ENCODE measurements at regions not wholly inside any gene's neighbourhood (a gene's known extent, or its start where the extent isn't known, plus 50 kb on each side); places are given as distances from the start of the nearest gene placed in this dataset.

DNA sequence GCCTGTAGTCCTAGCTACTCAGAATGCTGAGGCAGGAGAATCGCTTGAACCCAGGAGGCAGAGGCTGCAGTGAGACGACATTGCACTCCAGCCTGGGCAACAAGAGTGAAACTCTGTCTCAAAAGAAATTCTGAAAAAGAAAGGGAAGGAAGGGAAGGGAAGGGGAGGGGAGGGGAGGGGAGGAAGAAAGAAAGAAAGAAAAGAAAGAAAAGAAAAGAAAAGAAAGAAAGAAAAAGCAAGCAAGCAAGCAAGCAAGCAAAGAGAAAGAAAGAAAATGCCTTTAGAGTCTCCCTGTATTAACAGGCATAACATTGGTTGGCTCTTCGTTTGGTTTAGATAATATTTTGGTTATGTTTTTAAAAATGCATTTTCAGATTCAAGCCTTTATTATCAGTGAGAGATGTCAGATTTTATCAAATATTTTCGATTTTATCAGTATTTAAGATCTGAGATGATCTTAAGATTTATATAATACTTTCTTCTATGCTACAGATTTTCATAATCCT is 281.1 kb downstream of the NPIPA8 start:
- DNase-seq (ENCODE audit: low read depth), result no peak

DNA sequence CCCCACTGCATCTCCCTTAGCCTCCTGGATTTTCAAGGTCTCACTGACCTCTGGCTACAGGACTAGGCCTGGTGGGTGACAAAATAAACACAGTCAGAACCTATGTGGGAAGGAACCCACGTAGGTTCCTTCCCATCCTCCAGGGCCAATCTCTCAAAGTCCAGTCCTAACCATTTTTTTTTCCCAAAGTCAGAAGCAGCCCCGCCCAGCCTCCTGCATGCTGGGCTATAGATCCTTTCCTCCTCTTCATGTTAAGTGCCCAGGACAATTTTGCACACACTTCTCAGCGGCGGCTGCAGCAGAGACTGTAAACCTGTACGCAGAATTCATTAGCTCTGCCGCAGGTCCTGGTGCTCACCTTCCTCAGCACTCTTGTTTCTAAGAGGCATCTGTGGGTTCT is 285.8 kb downstream of the NPIPA8 start:
- no peak for DNase-seq (ENCODE audit: low read depth)

DNA sequence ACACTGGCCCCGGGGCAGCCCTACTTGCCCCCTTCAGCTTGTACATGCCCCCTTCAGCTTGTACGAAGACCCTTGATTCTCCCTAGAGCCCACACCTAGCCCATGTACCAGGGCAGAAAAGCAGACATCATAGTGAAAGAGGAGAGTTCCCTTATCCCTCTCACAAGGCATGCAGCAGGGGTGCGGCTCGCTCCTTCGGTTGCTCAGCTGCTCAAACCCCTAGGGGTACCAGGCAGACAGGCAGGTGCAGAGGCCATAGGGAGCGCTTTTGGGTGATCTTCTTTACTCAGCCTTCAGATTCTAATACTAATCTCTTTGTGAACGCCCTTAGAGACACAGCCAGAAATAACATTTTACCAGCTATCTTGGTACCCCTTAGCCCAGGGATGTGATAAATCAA is 286.3 kb downstream of the NPIPA8 start:
- no peak for DNase-seq (ENCODE audit: low read depth)

DNA sequence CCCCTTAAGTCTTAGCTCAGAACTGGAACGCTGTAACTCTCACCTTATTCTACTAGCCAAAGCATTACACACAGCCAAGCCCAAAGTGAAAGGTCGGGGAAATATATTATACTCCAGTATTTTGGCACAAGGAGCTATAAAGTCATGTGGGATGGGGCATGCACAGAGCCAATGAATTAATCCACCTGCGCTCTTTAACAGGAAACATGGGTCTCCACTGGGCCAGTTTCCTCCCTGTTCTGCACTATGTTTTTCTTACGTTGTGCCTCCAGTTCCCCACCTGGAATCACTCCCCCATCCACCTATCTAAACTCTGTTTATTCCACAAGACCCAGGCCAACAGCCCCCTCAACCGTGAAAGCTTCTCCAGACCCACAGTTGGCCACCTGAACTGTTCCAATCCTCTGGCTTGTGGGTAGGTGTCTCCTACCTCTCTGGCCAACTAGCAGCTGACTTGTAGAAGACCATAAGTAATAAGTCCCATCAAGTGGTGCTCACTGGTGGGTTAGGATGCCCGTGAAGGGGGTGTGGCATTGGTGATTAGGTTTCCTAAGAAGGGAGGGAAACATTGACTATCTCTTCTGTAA is 286.9 kb downstream of the NPIPA8 start:
- no peak for DNase-seq (ENCODE audit: low read depth)

DNA sequence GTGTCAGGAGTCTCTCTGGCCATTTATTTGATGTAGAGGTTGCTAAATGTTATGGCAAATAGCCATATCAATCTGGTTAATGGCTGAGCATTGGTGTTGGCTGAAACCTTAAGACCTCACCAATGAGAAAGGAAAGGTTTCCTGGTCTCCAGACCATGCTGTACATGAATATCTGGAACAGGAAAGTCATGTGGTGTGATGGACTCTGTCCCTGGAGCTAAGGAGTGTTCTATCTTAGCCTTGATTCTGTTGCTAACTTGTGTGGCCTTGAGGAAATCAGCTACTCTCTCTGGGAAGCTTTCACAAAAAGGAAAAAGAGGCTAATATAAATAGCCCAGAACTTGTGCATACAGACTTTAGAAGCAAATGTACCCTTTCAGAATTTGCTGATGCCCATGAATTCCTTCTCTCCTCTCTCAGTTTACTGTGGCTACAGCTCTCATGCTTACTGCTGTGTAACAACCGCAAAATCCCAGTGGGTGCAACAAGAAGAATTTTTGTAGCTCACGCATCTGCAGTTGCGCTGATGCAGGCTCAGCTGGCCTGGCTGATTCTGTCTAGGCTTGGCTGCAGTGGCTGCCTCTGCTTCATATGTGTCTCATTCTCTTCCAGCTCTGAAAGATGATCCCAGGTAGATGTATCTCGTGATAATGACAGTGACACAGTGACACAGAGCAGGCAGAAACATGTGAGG is 287.5 kb downstream of the NPIPA8 start:
- no peak for DNase-seq (ENCODE audit: low read depth)

DNA sequence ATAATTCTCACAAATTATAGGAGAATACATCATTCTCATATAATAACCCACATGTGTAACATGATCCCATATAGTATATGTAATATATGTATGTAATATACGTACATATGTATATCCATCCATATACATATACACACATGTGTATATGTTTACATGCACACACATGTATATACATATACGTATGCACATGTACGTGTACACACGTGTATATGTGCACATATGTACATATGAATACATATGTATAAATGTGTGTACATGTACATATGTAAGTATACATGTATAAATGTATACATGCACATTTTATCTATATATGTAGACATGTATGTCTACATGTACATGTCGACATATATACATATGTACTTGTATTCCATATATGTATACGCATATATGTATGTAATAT is 288.8 kb downstream of the NPIPA8 start:
- DNase-seq (ENCODE audit: low read depth), result no peak

DNA sequence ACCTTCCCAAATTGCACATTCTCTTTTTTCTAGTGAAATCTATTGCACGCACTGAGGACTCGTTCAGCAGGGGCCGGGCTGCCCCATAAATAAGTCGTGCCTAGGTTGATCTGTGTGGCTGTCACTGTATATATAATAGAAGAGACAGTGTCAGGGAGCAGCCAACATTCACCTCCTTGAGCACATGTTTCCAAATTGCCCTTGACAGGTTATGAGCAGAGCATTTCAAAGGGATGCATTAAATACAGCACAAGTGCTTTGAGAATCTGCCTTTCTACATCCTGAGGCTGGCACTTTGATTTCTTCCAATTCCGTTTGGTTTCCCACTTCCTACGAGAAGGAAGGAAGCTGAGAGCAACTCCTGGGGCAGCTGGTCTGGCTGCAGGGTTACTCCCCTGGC is 291.2 kb downstream of the NPIPA8 start:
- no peak for DNase-seq (ENCODE audit: low read depth)

DNA sequence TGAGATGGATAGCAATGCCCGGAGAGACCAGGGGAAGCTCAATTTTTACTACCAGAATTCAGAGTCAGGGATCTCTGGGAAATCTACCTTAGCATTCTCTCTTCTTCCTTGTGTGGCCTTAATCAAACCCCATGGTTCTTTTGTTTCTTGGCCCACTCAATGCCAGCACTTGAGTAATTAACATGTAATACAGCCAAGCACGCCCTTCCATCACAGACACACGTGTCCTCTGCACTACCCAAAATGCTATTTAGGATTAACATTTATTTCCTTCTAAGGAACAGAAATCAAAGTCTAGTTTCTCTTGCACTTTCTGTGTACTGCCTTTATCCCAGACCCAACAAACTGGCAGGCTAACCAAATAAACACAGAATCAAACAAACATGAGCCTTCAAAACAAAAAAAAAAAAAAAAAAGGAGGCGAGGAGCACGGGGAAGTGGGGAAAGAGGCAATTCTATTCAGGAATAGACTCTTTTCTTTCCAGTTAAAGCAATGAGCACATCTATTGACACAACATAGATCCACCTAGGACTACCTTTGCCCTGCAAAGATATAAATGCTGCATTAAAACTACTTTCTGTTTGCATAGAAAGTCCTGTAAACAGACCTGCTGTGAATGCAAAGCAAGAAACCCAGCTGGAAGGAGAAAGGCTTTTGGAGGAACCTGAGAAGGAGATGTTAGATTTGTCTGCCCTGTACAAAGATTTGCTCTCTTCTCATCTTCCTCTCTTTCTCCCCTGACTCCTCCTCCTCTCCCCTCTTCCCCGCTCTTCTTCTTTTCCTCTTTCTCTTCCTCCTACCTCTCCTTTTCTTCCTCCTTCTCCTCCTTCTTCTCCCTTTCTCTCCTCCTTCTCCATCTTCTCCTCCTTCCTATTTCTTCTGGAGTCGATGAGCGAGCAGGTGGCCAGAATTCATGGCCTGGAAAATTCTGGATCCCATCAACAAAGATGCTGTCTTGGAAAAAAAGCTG is 294.4 kb downstream of the NPIPA8 start:
- DNase-seq (ENCODE audit: low read depth), result no peak

DNA sequence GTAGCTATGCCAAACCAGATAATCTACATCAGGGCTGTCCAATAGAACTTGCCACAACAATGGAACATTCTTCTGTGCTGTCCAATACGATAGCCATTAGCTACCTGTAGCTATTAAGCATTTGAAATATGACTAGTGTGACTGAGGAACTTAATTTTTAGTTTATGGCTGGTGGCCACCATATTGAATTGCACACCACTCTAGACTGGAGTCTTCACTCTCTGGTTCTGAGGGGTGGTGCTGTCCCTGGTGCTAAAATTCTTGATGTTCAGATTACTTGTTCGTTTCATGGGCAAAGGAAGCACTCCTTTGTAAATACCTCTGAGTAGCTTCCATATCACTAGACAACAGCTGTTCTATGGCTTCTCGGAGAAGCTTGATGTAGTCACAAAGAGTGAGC is 296.6 kb downstream of the NPIPA8 start:
- no peak for DNase-seq (ENCODE audit: low read depth)

DNA sequence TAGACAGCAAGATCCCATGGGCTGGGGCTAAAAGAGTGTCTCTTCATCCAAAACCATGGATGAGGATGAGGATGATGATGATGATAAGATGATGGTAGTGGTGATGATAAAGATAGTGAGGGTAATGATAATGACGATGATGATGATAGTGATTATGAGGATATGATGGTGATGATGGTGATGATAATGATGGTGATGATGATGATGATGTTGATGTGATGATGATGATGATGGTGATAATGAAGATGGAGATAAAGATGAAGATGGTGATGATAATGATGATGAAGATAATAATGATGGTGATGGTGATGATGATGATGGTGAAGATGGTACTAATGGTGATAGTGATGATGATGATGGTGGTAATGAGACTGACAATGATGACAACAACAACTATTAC is 299.5 kb downstream of the NPIPA8 start:
- DNase-seq (ENCODE audit: low read depth), result no peak

DNA sequence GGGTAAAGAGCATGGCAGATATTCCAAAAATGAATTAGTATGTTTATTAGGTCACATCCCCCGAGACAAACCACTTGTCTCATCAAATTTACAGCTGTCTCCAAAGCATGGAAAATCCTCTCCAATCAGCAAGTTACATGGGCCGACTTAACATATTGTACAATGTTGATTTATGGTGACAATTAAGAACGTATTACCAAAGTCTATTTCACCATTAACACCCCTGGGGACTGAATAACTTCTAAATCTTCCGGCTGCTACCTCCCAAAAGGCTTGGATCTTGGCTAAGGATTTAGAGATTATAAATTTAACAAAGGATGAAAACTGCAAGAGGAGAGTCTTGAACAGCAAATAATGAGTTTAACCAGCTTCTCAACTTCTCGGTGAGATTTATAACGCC is 311.9 kb downstream of the NPIPA8 start:
- DNase-seq (ENCODE audit: low read depth), result no peak

DNA sequence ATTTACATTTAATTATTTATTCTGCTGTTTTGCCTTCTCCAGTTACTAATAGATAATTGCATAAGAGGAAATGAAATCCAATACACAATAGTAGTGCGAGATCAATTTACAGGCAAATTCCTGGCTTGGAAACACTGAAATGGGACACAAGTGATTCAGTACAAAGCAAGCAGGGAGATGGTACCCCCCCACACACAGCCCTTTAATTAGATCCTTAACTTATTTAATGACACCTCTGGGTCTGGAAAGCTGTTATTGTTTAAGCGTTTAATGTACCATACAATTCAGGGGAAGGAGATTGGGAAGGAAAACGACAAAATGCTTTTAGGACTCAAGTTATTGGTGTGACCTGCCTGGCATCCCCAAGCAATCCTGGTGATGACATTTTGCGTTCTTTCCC is 318.2 kb downstream of the NPIPA8 start:
- DNase-seq (ENCODE audit: low read depth), result no peak

DNA sequence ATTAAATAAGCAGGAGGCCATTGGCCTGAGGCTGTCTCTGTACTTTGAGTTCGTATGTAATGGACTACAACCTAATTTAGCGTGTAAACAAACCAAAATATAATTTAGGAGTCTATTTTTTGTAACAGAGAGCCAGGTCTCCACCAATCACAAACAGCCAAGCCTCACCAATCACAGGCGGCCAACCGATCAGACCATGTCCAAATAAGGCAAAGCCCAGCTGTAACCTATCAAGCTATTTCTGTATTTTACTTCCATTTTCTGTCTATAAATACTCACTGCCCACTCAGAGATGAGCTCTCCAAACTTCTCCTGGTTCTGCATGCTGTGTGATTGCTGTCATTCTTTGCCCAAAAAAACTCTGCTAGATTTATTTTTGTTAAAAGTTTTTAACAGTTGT is 322.7 kb downstream of the NPIPA8 start:
- no peak for DNase-seq (ENCODE audit: low read depth)

DNA sequence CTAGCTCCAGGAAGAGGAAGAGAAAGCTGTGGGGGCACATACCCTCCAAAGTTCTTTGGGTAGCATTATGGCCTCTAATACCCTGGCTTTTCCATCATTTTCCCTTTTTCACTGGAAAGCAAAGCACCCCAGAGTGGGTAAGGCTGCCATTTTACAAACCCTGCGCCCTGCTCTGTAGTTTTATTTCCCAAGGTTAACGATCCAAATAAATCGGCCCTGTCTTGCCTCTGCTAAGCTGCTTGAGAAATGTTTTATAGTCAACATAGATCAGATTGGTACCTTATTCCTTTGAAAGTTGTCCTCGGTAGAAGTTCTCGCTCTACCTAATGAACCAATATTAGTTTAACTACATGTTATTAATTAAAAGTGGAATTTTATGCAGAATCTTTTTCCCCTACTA is 328.2 kb downstream of the NPIPA8 start:
- no peak for DNase-seq (ENCODE audit: low read depth)

DNA sequence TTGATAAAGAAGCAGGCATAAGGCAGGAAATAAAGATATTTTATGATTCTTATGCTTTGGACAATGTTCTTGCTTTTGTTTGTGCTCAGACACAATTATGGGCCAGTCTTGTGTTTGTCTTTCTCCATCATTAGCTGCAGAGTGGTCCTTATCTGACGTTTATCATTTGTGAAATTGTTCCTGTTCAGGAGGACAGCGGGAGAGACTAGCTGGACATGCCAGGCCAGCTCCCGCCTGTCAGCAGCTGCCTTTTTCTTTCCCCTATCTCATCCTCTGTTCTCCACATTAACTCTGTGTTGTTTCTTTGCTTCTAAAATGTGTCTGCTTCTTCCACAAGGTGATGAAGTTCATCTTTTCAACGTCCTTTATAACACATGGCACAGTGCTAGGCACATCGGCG is 333.5 kb downstream of the NPIPA8 start:
- DNase-seq (ENCODE audit: low read depth), result no peak

DNA sequence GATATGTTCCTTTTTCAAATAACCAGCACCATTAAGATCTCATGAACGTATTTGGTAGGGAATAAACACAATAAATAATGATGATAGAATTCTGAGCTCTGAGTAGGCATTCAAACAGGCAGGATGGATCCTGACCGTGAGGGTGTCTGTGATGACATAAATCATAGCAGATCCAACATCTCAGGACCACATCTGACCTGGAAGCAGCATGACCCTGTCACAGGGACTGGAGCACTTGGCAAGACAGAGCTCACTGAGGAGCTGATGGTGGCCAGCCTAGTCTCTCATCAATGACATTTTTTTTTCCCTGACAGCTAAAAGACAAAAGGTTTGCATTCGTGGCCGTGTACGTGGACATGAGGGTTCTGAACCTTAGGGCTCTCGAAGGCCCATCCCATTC is 337.5 kb downstream of the NPIPA8 start:
- DNase-seq (ENCODE audit: low read depth), result no peak

DNA sequence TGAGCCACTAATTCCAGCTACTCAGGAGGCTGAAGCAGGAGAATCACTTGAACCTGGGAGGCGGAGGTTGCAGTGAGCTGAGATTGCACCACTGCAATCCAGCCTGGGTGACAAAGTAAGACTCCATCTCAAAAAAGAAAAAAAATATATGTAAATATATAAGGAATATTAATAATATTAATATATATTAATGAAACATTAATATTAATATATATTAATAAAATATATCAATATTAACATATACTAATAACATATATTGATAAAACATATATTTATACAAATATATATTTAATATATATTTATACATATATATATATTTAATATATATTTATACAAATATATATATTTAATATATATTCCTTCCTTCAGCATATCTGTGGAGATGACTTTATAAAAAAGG is 338.0 kb downstream of the NPIPA8 start:
- no peak for DNase-seq (ENCODE audit: low read depth)

DNA sequence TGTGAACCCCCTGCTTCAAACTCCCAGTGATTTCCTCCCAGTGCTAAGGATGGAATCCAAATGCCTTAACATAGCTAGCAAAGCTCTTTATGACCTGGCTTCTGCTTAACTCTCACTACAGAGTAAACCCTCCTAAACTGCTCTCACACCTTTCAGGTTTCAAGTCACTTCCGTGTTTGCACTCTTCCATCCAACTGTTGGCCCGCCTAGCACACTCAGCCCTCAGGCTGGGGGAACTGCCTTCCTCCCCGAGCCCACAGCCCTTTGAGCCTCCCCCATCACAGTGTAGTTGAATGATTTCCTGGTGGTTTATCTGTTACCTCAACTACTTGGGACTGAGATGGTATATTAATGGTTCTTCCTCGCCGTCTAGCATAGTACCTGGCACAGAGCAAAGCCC is 342.5 kb downstream of the NPIPA8 start:
- DNase-seq (ENCODE audit: low read depth), result no peak

DNA sequence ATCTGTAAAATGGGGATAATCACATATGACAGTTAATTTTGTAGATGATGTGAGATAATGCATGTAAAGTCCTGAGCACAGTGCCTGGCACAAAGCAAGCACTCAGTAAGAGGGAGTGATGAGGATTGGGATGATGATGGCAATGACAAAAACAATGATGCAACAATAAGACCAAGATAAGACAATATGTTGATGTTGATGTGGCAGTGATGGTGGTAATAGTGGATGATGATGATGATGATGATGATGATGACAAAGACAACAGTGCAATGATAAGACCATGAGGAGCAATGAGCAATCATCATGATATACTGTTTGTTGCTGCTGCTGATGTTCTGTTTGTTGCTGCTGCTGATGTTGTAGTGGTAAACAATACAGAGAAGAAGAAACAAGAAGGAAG is 344.1 kb downstream of the NPIPA8 start:
- DNase-seq (ENCODE audit: low read depth), result no peak

DNA sequence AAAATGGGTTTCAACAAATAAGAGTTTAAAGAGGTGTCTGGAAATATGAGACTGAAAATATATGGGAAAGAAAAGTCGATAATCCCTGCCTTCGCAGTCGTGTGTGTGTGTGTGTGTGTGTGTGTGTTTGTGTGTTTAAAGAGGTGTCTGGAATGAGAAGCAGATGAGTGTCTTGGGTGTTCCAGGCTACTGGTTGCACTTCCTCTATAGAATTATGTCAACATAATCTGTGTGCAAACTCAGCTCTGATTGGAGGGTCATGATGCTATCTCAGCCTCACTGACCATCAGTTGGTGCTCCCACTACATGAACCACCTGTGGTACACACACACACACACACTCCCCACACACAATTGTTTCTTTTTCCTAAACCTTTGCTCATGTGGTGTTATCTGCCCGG is 347.3 kb downstream of the NPIPA8 start:
- no peak for DNase-seq (ENCODE audit: low read depth)

DNA sequence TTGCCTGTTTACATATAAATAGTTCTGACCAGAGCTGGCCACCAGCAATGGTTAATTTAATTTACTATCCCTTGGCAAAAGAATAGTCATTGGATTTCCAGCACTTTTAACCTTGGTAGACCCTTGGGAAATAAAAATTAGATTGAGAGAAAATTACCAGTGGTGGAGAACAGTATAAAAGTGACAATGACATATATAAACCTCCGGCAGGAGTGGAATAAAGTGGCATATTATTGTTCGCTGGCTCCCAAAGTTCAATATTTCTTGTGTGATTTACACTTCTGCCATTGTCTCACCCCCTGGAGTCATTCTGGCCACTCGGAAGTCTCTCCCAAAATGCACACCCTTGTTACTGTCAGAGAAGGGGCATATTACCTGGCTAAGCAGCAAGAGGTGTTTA is 347.7 kb downstream of the NPIPA8 start:
- DNase-seq (ENCODE audit: low read depth), result no peak

DNA sequence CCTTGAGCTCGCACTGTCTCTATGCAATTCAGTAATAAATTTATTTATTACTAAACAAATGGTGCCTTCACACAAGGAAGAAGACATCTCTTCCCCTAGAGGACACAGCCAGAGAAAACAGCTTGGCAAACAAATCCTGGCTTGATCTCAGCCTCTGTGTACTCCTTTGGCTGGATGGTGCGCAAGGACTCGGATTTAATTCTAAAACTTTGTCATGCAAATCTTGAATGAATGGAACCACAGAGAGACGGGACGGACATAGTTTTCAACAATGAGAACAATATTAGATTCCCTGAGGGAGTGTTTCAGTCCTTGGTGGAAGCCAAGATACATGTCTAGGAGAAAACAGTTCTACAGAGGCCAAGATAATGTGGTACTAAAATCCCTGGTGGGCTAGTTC is 349.5 kb downstream of the NPIPA8 start:
- no peak for DNase-seq (ENCODE audit: low read depth)

DNA sequence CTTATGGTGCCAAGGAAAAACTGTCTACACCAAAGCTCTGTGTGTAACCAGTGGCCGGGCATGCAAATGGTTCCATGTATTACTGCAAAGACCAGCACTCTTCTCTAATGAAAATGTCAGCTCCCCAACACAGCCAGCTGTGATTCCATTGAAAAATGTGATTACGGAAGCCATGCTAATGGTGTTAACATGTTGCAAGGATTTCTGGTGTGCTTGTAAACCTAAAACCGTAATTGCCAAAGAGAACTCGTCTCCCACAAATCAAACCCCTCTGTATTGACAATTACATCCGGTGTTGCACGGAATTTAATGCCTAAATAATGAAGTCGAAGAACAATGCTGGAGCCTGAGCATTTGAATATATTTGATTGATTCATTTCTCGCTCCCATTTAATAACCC is 351.7 kb downstream of the NPIPA8 start:
- no peak for DNase-seq (ENCODE audit: low read depth)
